ENCODE measurements at regions not wholly inside any gene's neighbourhood (a gene's known extent, or its start where the extent isn't known, plus 50 kb on each side); places are given as distances from the start of the nearest gene placed in this dataset.
A peak's percentile ranks its signal among the peaks of the same experiment; 100 is the strongest.

- WGBS, 2 donors = 75 to 83% methylated on average over 2 to 4 of the region's 4 CpGs
- Histone ChIP-seq H3K4me1 (peaks cover 0 to 5% (median 0%) of the 10 kb centered on the region in 4 donors), H3K27ac (no peak overlapping the region), H3K36me3 (no peaks in the 10 kb centered on the region), H3K9me3 (no peaks in the 10 kb centered on the region), H3K4me3 (no peak overlapping the region), H3K27me3 (no peaks in the 10 kb centered on the region)
- DNase-seq (no peak), ATAC-seq (ENCODE audit: low FRiP score in 2 of 2) (peak; percentile 10 to 58)
- TF ChIP-seq POLR2A (IDR thresholded peaks at IDR 0.05) = no peak
- TF ChIP-seq EP300 (IDR thresholded peaks at IDR 0.05) = no peak
- no peak for TF ChIP-seq CTCF (IDR thresholded peaks at IDR 0.05)
- TF ChIP-seq POLR2AphosphoS5 (IDR thresholded peaks at IDR 0.05) = no peak
Observed at GRCh38 chr2:125746321-125747164, 909.4 kb upstream of the GYPC start.

GRCh38 chr2:125747165-125747425, 908.9 kb upstream of the GYPC start:
- Histone ChIP-seq H3K27ac (no peak overlapping the region), H3K9me3 (no peaks in the 10 kb centered on the region), H3K4me3 (no peak overlapping the region), H3K27me3 (no peaks in the 10 kb centered on the region), H3K36me3 (no peaks in the 10 kb centered on the region), H3K4me1 (peaks cover 0 to 5% (median 0%) of the 10 kb centered on the region in 4 donors)
- peak in 1 of 2 donors; percentile 47 for ATAC-seq (ENCODE audit: low FRiP score in 2 of 2)
- no peak for DNase-seq
- TF ChIP-seq POLR2A (IDR thresholded peaks at IDR 0.05) (no peak), POLR2AphosphoS5 (IDR thresholded peaks at IDR 0.05) (no peak), EP300 (IDR thresholded peaks at IDR 0.05) (no peak), CTCF (IDR thresholded peaks at IDR 0.05) (no peak)

GRCh38 chr2:125756431-125756830, 899.5 kb upstream of the GYPC start:
- Histone ChIP-seq H3K4me1 (no peaks in the 10 kb centered on the region), H3K36me3 (no peaks in the 10 kb centered on the region), H3K9me3 (no peaks in the 10 kb centered on the region), H3K4me3 (no peak overlapping the region), H3K27me3 (no peaks in the 10 kb centered on the region), H3K27ac (no peak overlapping the region)
- ATAC-seq (ENCODE audit: low FRiP score in 2 of 2) = no peak
- WGBS, 2 donors = 65 to 81% methylated on average over 4 of the region's 4 CpGs
- no peak for DNase-seq
- TF ChIP-seq POLR2A (IDR thresholded peaks at IDR 0.05) (no peak), CTCF (IDR thresholded peaks at IDR 0.05) (no peak), EP300 (IDR thresholded peaks at IDR 0.05) (no peak), POLR2AphosphoS5 (IDR thresholded peaks at IDR 0.05) (no peak)

GRCh38 chr2:125796784-125797183, 859.2 kb upstream of the GYPC start:
- TF ChIP-seq POLR2AphosphoS5 (IDR thresholded peaks at IDR 0.05) (no peak), EP300 (IDR thresholded peaks at IDR 0.05) (no peak), CTCF (IDR thresholded peaks at IDR 0.05) (no peak), POLR2A (IDR thresholded peaks at IDR 0.05) (no peak)
- H3K4me3 ChIP-seq = no peak overlapping the region
- WGBS, 2 donors = 87 to 95% methylated on average over 1 of the region's 1 CpG
- H3K27me3 ChIP-seq = no peaks in the 10 kb centered on the region
- no peak overlapping the region for H3K27ac ChIP-seq
- DNase-seq = no peak
- H3K36me3 ChIP-seq = no peaks in the 10 kb centered on the region
- no peaks in the 10 kb centered on the region for H3K4me1 ChIP-seq
- ATAC-seq (ENCODE audit: low FRiP score in 2 of 2) = no peak
- peaks cover 0 to 2% (median 0%) of the 10 kb centered on the region in 4 donors for H3K9me3 ChIP-seq

- no peak overlapping the region for H3K4me3 ChIP-seq
- DNase-seq (no peak), ATAC-seq (ENCODE audit: low FRiP score in 2 of 2) (no peak)
- no peak overlapping the region for H3K27ac ChIP-seq
- TF ChIP-seq CTCF (IDR thresholded peaks at IDR 0.05) (no peak), EP300 (IDR thresholded peaks at IDR 0.05) (no peak), POLR2A (IDR thresholded peaks at IDR 0.05) (no peak), POLR2AphosphoS5 (IDR thresholded peaks at IDR 0.05) (no peak)
- no peaks in the 10 kb centered on the region for H3K27me3 ChIP-seq
- H3K4me1 ChIP-seq = no peaks in the 10 kb centered on the region
- 52 to 72% methylated on average over 4 of the region's 4 CpGs for WGBS, 2 donors
- H3K9me3 ChIP-seq = peaks cover 0 to 2% (median 0%) of the 10 kb centered on the region in 4 donors
- no peaks in the 10 kb centered on the region for H3K36me3 ChIP-seq
Observed at GRCh38 chr2:125797192-125797591, 858.8 kb upstream of the GYPC start.
